SK-N-SH (cell line): ENCODE measurements at regions not wholly inside any gene's neighbourhood (a gene's known extent, or its start where the extent isn't known, plus 50 kb on each side); places are given as distances from the start of the nearest gene placed in this dataset.

Source experiments
- EZH2phosphoT487 ChIP-seq: fragments of 200-600 bp; sonication (generic); IDR thresholded peaks from 2 replicates; pipeline ENCODE4 v1.6.1; 2017; ENCODE audit warnings: low read depth, mixed run types, mild to moderate bottlenecking, antibody characterized with exemption, moderate library complexity, borderline replicate concordance
- GATA2 ChIP-seq: sonication (generic); formaldehyde crosslinking; IDR thresholded peaks from 2 replicates; pipeline ENCODE4 v1.5.0; 2020; ENCODE audit warnings: mild to moderate bottlenecking, missing genetic modification reagents
- POLR2AphosphoS5 ChIP-seq: IDR thresholded peaks from 2 replicates; pipeline ENCODE4 v1.6.1; 2012; ENCODE audit warnings: low read depth, low read length
- RCOR1 ChIP-seq: fragments of 150-350 bp; IDR thresholded peaks from 2 replicates; pipeline ENCODE4 v1.6.1; 2017; ENCODE audit warnings: antibody characterized with exemption, low read length
- RXRA ChIP-seq: IDR thresholded peaks from 2 replicates; pipeline ENCODE4 v1.4.0; 2012; ENCODE audit warnings: low read depth, mild to moderate bottlenecking, borderline replicate concordance
- TAF1 ChIP-seq: IDR thresholded peaks from 2 replicates; pipeline ENCODE4 v1.6.1; 2012; ENCODE audit warnings: low read depth, mild to moderate bottlenecking, low read length, moderate library complexity, borderline replicate concordance
- TCF12 ChIP-seq: IDR thresholded peaks from 2 replicates; pipeline ENCODE4 v1.4.0; 2012
- USF2 ChIP-seq: fragments of 150-350 bp; IDR thresholded peaks from 2 replicates; pipeline ENCODE4 v1.6.1; 2017; ENCODE audit warnings: antibody characterized with exemption, low read length, low read depth, borderline replicate concordance
- TF ChIP-seq, protein P1 (sequence below): fragments of 200-600 bp; sonication (generic); IDR thresholded peaks from 2 replicates; pipeline ENCODE4 v1.6.1; 2017; ENCODE audit warnings: antibody characterized with exemption, mild to moderate bottlenecking, moderate library complexity

DNA sequence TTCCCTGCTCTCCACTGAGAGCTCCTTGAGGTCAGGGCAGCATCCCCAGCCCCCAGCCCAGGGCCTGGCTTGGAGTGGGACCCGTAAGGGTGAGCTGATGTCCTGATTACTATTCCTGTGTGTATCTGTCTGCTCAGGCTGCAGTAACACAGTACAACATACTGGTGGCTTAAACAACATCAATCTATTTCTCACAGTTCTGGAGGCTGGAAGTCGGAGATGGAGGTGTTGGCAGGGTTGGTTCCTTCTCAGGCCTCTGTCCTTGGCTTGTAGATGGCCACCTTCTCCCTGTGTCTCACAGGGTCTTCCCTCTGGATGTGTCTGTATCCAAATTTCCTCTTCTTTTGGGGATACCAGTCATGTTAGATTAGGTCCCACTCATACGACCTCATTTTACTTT lies 246.4 kb upstream of the POU3F1 start:
- TF ChIP-seq POLR2AphosphoS5: no peak
- TF ChIP-seq, protein P1, sequence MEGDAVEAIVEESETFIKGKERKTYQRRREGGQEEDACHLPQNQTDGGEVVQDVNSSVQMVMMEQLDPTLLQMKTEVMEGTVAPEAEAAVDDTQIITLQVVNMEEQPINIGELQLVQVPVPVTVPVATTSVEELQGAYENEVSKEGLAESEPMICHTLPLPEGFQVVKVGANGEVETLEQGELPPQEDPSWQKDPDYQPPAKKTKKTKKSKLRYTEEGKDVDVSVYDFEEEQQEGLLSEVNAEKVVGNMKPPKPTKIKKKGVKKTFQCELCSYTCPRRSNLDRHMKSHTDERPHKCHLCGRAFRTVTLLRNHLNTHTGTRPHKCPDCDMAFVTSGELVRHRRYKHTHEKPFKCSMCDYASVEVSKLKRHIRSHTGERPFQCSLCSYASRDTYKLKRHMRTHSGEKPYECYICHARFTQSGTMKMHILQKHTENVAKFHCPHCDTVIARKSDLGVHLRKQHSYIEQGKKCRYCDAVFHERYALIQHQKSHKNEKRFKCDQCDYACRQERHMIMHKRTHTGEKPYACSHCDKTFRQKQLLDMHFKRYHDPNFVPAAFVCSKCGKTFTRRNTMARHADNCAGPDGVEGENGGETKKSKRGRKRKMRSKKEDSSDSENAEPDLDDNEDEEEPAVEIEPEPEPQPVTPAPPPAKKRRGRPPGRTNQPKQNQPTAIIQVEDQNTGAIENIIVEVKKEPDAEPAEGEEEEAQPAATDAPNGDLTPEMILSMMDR: no peak
- no peak for TF ChIP-seq RXRA
- TF ChIP-seq GATA2 (CRISPR knock-in tag): no peak
- TF ChIP-seq TCF12: no peak
- no peak for TF ChIP-seq TAF1
- TF ChIP-seq RCOR1: no peak
- TF ChIP-seq USF2: no peak
- no peak for TF ChIP-seq EZH2phosphoT487
